HUES48 (cell line): ENCODE measurements at regions not wholly inside any gene's neighbourhood (a gene's known extent, or its start where the extent isn't known, plus 50 kb on each side); places are given as distances from the start of the nearest gene placed in this dataset.
A peak's percentile ranks its signal among the peaks of the same experiment; 100 is the strongest.

ENCODE experiments used
- H3K27ac ChIP-seq: one replicate; pipeline ENCODE4 v1.7.0; 2013; ENCODE audit warnings: low read depth, low read length, inconsistent platforms
- H3K27me3 ChIP-seq: 2 replicates; pipeline ENCODE4 v1.6.1; 2013; ENCODE audit warnings: mild to moderate bottlenecking, low read length; ENCODE audit not compliant: control insufficient read depth, insufficient read depth
- H3K36me3 ChIP-seq: 2 replicates; pipeline ENCODE4 v1.6.1; 2013; ENCODE audit warnings: low read length; ENCODE audit not compliant: control insufficient read depth, insufficient read depth
- H3K4me1 ChIP-seq: 2 replicates; pipeline ENCODE4 v1.6.1; 2013; ENCODE audit warnings: mild to moderate bottlenecking, low read length; ENCODE audit not compliant: control insufficient read depth, insufficient read depth
- H3K4me3 ChIP-seq: 2 replicates; pipeline ENCODE4 v1.5.1; 2013; ENCODE audit warnings: mild to moderate bottlenecking, low read depth, low read length
- H3K9ac ChIP-seq: 2 replicates; pipeline ENCODE4 v1.6.1; 2013; ENCODE audit warnings: mild to moderate bottlenecking, low read depth, low read length, moderate library complexity
- H3K9me3 ChIP-seq: 2 replicates; pipeline ENCODE4 v1.6.1; 2013; ENCODE audit warnings: low read length; ENCODE audit not compliant: control insufficient read depth, insufficient read depth

DNA sequence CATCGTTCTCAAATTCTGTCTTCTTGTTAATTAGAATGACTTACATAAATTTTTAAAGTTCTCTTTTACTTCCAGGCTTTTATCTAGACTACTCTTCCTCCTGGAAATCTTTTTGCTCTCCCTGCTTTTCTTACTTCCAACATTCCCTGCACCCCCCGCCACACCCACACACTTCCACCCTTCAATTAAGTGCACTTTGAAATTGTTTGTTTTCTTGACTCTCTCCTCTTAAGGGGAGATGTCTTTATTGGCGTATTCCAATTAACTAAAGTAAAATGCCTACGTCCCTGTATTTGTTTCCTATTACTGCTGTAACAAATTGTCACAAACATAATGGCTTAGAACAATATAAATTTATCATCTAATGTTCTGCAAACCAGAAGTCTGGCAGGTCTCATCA is 125.2 kb upstream of the KRR1 start:
- no peak overlapping the region for H3K9ac ChIP-seq
- no peaks in the 10 kb centered on the region for H3K27me3 ChIP-seq
- H3K36me3 ChIP-seq = no peaks in the 10 kb centered on the region
- H3K9me3 ChIP-seq = no peaks in the 10 kb centered on the region
- no peak overlapping the region for H3K4me3 ChIP-seq
- peaks cover 62% of the 10 kb centered on the region for H3K4me1 ChIP-seq
- no peak overlapping the region for H3K27ac ChIP-seq

DNA sequence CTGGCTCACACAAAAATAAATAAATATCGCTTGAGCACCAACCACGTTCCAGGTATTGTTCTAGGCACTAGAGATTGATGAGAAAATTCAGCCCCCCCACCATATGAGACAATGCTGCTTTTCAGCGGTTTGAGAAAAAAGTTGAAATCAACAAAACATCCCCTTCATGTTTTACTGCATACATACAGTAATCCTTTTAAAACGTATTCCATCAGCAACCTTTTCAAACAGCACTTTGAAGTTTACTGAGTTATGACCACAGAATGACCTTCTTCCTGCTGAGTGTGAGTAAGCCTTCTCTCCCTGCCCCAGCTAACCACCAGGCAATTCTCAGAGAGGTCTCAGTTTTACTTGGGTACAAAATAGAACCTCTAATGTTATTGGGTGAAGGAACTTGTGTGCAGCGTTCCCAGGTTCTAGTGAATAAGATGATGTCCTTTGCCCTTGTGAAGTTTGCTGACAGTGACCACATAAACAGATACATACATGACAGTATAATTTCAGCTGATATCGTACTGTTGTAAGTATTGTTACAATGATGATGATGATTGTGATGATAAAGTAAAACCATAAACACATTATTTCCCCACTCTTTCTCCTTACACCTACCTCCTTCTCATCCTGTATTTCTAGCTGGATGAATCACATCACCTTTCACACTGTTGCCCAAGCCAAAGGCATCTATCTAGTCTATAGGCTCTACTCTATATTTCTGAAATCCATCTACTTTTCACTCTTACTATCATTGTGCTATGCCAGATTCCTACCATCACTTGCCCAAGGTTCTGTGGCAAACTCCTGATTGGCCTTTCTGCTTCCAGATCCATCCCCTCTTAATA is 124.4 kb upstream of the KRR1 start:
- peaks cover 62% of the 10 kb centered on the region for H3K4me1 ChIP-seq
- no peaks in the 10 kb centered on the region for H3K36me3 ChIP-seq
- no peak overlapping the region for H3K4me3 ChIP-seq
- peak overlapping the region; percentile 90 for H3K27ac ChIP-seq
- no peak overlapping the region for H3K9ac ChIP-seq
- no peaks in the 10 kb centered on the region for H3K27me3 ChIP-seq
- no peaks in the 10 kb centered on the region for H3K9me3 ChIP-seq

DNA sequence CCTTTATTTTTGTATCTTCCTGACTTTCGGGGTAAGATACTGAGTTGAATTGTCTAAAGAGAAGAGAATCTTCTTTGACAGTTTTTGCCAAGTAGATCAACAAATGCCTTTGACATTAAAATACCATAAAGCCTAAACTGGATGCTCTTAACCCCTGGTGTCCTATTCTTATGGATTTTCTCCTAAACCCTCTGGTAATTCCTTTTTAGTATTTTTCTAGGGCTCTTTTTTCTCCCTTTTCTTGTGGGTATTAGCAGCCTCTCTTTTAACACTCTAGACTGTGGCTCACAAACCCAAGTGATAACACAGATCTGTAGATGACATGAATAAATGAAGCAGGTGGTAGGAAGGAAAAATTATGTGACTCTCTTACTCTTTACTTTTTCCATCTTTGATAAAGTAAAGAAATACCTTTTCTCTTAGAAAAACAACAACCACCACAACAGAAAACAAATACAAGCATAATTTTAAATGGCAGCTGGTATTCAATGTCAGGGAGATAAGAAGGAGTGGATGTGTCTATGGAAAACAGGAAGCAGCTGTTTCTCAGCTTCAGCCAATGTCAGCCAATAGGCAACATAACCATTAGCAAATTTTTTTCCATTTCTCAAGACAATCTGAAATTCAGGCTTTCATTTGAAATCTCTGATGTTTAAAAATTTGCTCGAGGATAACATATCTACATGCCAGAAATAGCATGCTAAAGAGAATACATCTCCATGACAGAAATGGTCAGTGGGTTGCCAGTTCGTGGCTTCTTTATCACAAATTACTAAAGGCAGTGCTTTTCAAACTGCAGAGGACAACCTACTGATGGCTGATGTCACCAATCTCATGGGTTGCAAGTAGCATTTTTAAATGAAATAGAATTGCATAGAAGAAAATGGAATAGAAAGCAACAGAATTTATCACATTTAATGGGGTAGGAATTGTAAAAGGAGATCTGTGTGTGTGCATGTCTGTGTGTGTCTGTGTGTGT is 123.1 kb upstream of the KRR1 start:
- Histone ChIP-seq H3K4me1 (peaks cover 60% of the 10 kb centered on the region), H3K9me3 (no peaks in the 10 kb centered on the region), H3K4me3 (no peak overlapping the region), H3K9ac (peak overlapping the region; percentile 23; the same call in 1 of the 2 replicates), H3K27me3 (no peaks in the 10 kb centered on the region), H3K36me3 (no peaks in the 10 kb centered on the region), H3K27ac (peak overlapping the region; percentile 90)

DNA sequence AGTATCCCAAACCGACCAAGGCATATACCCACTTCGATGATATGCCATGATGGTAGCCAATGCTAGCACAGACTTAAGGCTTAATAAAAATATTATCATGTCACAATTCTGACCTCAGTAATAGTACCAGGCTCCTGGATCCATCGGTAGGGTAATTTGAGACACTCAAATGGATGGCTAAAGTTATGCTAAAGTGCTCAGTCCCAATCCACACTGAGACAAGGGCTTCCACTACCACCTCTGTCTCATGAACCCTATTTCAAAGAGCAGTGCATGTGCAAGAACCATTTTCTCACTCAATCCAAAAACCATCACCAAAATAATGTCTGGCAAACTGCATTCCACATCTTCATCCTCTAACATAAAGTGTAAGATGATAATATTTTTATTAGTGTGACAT is 122.4 kb upstream of the KRR1 start:
- Histone ChIP-seq H3K4me1 (peaks cover 60% of the 10 kb centered on the region), H3K4me3 (no peak overlapping the region), H3K27ac (peak overlapping the region; percentile 90), H3K9me3 (no peaks in the 10 kb centered on the region), H3K36me3 (no peaks in the 10 kb centered on the region), H3K27me3 (no peaks in the 10 kb centered on the region), H3K9ac (no peak overlapping the region)

DNA sequence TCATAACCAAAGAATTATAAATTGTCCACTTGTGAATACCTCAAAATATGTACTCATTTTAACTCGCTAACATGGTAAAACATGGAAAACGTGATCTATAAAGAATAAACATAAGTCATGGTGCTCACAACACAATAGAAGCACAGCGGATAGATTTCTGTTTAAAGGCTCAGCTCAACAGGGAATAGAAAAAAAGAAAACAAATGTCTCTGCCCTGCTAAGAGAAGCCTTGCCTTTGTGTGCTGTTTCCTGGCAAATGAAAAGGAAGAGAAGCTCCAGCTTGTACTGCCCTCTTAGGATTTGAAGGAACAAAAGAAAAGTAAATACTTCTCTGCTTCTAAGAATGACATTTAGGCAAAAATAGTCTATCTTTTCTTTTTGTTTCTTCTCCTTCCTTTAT is 121.0 kb upstream of the KRR1 start:
- no peaks in the 10 kb centered on the region for H3K9me3 ChIP-seq
- H3K36me3 ChIP-seq = no peaks in the 10 kb centered on the region
- H3K27me3 ChIP-seq = no peaks in the 10 kb centered on the region
- peak overlapping the region; percentile 85 for H3K27ac ChIP-seq
- H3K9ac ChIP-seq = no peak overlapping the region
- H3K4me3 ChIP-seq = no peak overlapping the region
- H3K4me1 ChIP-seq = peaks cover 60% of the 10 kb centered on the region

DNA sequence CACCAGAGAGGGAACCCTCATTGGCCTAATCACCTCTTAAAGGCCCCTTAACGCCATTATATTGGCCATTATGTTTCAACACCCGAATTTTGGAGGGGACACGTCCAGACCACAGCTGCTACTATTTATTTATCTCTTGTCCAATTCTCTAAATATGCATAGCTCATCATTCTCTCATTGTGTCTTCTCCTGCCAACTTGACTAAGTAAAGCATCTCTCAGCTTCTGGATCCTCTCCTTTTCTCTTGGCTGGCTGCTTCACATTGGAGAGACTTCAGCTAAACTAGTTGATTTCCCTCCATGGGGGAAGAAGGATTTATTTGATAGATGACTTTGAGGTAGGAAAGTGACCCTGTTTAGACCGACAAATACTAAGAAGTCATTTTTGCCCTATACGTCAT is 120.4 kb upstream of the KRR1 start:
- no peaks in the 10 kb centered on the region for H3K9me3 ChIP-seq
- no peaks in the 10 kb centered on the region for H3K27me3 ChIP-seq
- no peak overlapping the region for H3K4me3 ChIP-seq
- H3K9ac ChIP-seq = no peak overlapping the region
- peaks cover 54% of the 10 kb centered on the region for H3K4me1 ChIP-seq
- H3K36me3 ChIP-seq = no peaks in the 10 kb centered on the region
- peak overlapping the region; percentile 85 for H3K27ac ChIP-seq

DNA sequence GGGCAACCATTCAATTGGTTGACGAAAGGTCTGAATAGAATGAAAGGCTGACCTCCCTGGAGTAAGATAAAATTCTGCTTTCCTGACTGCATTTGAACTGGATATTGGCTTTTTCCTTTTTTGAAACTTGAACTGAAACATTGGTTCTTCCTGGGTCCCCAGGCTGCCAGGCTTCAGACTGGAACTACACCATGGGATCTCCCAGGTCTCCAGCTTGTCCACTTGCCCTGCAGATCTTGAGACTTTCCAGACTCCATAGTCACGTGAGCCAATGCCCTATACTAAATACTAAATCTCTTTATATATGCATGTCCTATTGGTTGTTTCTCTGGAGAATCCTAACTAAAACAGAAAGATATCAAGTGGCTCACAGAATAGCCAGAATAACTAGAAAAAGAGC is 118.7 kb upstream of the KRR1 start:
- Histone ChIP-seq H3K4me1 (peaks cover 38% of the 10 kb centered on the region), H3K27ac (no peak overlapping the region), H3K36me3 (no peaks in the 10 kb centered on the region), H3K4me3 (no peak overlapping the region), H3K27me3 (no peaks in the 10 kb centered on the region), H3K9ac (no peak overlapping the region), H3K9me3 (no peaks in the 10 kb centered on the region)

DNA sequence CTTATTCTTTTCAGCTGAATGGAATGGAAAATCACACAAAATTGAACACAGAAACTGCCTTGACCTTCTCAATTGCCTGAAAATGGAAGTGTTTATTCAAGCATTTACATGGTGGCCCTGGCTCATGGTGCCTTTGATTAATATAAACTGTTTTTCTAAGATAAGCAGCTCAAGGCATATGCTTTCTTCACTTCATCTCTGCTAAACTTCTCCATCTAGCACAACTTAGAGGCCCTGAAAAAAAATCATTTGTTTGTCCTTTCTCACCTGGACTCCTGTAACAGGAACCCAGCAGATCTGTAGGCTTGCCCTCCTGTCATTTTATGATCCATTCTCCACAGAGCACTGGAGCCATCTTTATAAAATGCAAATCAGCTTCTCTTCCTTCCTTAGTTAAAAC is 117.5 kb upstream of the KRR1 start:
- Histone ChIP-seq H3K4me1 (peaks cover 32% of the 10 kb centered on the region), H3K27ac (no peak overlapping the region), H3K36me3 (no peaks in the 10 kb centered on the region), H3K27me3 (no peaks in the 10 kb centered on the region), H3K9ac (no peak overlapping the region), H3K4me3 (no peak overlapping the region), H3K9me3 (no peaks in the 10 kb centered on the region)

DNA sequence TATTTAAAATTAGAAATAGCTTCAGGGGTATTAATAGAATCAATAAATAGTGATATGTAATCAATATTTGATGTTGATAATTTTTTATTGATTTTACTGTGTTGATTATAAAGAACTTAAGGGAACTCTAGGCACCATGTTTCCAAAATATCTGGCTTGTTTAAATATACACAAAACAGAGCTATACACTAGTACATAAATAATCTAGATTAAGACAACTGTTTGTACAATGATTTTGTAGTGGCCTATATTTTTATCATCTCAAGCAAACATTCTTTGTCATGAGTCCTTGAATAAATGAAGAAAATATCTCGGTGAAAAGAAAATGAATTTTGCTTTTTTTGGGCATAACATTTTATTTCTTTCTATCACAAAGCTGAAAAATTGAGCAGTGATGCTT is 117.1 kb upstream of the KRR1 start:
- Histone ChIP-seq H3K36me3 (no peaks in the 10 kb centered on the region), H3K9ac (no peak overlapping the region), H3K4me3 (no peak overlapping the region), H3K9me3 (no peaks in the 10 kb centered on the region), H3K27me3 (no peaks in the 10 kb centered on the region), H3K27ac (no peak overlapping the region), H3K4me1 (peaks cover 30% of the 10 kb centered on the region)

DNA sequence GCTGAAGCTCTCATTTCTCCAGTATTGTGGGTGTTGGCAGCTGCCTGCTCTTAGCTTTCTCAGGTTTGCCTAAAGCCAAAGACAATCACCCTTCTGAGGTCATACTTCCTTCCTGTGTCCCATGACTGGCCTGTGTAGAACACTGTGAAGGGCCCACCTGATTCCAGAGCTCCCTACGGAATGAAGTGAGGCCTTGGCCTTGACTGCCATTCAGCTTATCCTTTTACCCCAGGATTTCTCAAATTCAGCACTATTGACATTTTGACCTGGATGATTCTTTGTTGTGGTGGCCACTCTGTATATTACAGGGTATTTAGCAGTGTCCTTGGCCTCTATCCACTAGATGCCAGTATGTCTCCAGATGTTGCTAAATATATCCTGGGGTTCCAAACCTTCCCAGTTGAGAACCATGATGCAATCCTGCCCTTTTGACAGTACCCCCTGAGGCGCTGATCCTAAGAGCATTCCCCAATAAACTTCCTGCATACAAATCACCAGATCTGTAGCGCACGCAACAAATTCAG is 112.3 kb upstream of the KRR1 start:
- Histone ChIP-seq H3K4me1 (peaks cover 12% of the 10 kb centered on the region), H3K27me3 (no peaks in the 10 kb centered on the region), H3K36me3 (no peaks in the 10 kb centered on the region), H3K27ac (peak overlapping the region; percentile 64), H3K4me3 (no peak overlapping the region), H3K9me3 (no peaks in the 10 kb centered on the region), H3K9ac (no peak overlapping the region)

DNA sequence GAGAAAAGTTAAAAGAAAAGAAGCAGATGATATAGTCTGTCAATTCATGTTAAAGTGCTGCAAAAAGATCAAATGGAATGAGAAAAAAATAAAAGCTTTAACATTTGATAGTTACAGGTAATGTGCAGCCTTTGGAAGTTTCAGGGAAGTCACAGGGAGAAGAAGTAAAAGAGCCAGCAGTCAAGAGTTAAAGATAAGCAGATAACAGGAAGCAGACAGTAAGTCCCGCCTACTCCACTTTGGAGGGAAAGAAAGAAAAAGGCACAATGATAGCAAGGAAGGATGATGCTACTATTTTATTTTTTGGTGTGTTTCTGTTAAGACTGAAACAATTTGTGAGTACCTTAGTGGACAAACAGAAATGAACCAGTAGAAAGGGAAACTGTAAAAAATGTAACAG is 111.1 kb upstream of the KRR1 start:
- no peaks in the 10 kb centered on the region for H3K27me3 ChIP-seq
- no peak overlapping the region for H3K4me3 ChIP-seq
- H3K4me1 ChIP-seq = peaks cover 12% of the 10 kb centered on the region
- H3K36me3 ChIP-seq = no peaks in the 10 kb centered on the region
- H3K9me3 ChIP-seq = no peaks in the 10 kb centered on the region
- H3K27ac ChIP-seq = no peak overlapping the region
- no peak overlapping the region for H3K9ac ChIP-seq
